ENCODE measurements at regions not wholly inside any gene's neighbourhood (a gene's known extent, or its start where the extent isn't known, plus 50 kb on each side); places are given as distances from the start of the nearest gene placed in this dataset.

GRCh38 chr10:4053940-4054339, 268.9 kb upstream of the KLF6 start:
- DNase-seq (ENCODE audit: low read depth) = no peak

GRCh38 chr10:4051641-4052151, 266.7 kb upstream of the KLF6 start:
- DNase-seq (ENCODE audit: low read depth) = no peak

- no peak for DNase-seq (ENCODE audit: low read depth)
Measured at GRCh38 chr10:4051011-4051640, 266.1 kb upstream of the KLF6 start.

- DNase-seq (ENCODE audit: low read depth) = no peak
Measured at GRCh38 chr10:4050061-4050460, 265.1 kb upstream of the KLF6 start.

GRCh38 chr10:4049348-4049747, 264.3 kb upstream of the KLF6 start:
- DNase-seq (ENCODE audit: low read depth) = no peak

GRCh38 chr10:4048236-4048864, 263.3 kb upstream of the KLF6 start:
- DNase-seq (ENCODE audit: low read depth) = no peak

GRCh38 chr10:4046712-4047354, 261.8 kb upstream of the KLF6 start:
- DNase-seq (ENCODE audit: low read depth) = no peak

GRCh38 chr10:4046030-4046429, 261.0 kb upstream of the KLF6 start:
- no peak for DNase-seq (ENCODE audit: low read depth)

GRCh38 chr10:4043897-4044665, 259.1 kb upstream of the KLF6 start:
- DNase-seq (ENCODE audit: low read depth) = no peak

GRCh38 chr10:4041635-4042034, 256.6 kb upstream of the KLF6 start:
- no peak for DNase-seq (ENCODE audit: low read depth)

GRCh38 chr10:4038000-4038399, 253.0 kb upstream of the KLF6 start:
- DNase-seq (ENCODE audit: low read depth) = no peak

GRCh38 chr10:4035599-4035945, 250.6 kb upstream of the KLF6 start:
- DNase-seq (ENCODE audit: low read depth) = no peak

GRCh38 chr10:4034907-4035598, 250.0 kb upstream of the KLF6 start:
- no peak for DNase-seq (ENCODE audit: low read depth)

GRCh38 chr10:4033341-4033896, 248.4 kb upstream of the KLF6 start:
- no peak for DNase-seq (ENCODE audit: low read depth)

- no peak for DNase-seq (ENCODE audit: low read depth)
Measured at GRCh38 chr10:4029866-4030265, 244.9 kb upstream of the KLF6 start.

GRCh38 chr10:4028854-4029583, 244.0 kb upstream of the KLF6 start:
- DNase-seq (ENCODE audit: low read depth) = no peak

- DNase-seq (ENCODE audit: low read depth) = no peak
Measured at GRCh38 chr10:4028027-4028471, 243.0 kb upstream of the KLF6 start.

GRCh38 chr10:4025339-4025738, 240.3 kb upstream of the KLF6 start:
- no peak for DNase-seq (ENCODE audit: low read depth)

- no peak for DNase-seq (ENCODE audit: low read depth)
Measured at GRCh38 chr10:4024516-4025245, 239.7 kb upstream of the KLF6 start.

- DNase-seq (ENCODE audit: low read depth) = no peak
Measured at GRCh38 chr10:4024027-4024426, 239.0 kb upstream of the KLF6 start.

Measured in stimulated activated CD4-positive, alpha-beta T cell treated with anti-CD3 and anti-CD28 coated beads, Interleukin-2, amount 100 ng/mL, for 4 hours (primary cell).